ENCODE measurements at regions not wholly inside any gene's neighbourhood (a gene's known extent, or its start where the extent isn't known, plus 50 kb on each side); places are given as distances from the start of the nearest gene placed in this dataset.
A peak's percentile ranks its signal among the peaks of the same experiment; 100 is the strongest.

DNA sequence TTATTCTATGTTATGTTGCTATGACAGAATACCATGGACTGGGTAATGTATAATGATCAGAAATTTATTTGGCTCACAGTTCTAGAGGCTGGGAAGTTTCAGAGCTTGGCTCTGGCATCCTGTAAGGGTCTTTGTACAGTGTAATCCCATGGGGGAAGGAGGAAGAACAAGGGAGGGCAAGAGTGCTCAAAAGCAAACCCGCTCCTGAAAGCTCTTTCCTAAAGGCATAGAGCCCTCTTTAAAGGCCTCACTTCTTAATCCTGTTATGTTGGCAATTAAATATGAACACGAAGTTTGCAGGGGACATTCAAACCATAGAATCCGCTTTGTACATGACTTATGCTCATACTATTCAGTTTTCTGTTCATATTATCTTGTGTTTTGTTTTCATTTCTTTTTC is 191.3 kb upstream of the CTSO start:
- no peak overlapping the region for H3K4me3 ChIP-seq (ENCODE audit: low read length)
- no peak for DNase-seq
- no peaks in the 10 kb centered on the region for H3K4me1 ChIP-seq (ENCODE audit: control insufficient read depth, insufficient read depth, low read length)
- no peak overlapping the region for H3K27ac ChIP-seq (ENCODE audit: low read length)
- H3K27me3 ChIP-seq (ENCODE audit: control insufficient read depth, insufficient read depth, low read length), result no peaks in the 10 kb centered on the region
- no CpG with 5 or more reads among the region's 3 CpGs for WGBS (ENCODE audit: insufficient coverage)
- H3K9me3 ChIP-seq (replicated peaks; ENCODE audit: control insufficient read depth, low read depth, low read length), result no peaks in the 10 kb centered on the region
- no peaks in the 10 kb centered on the region for H3K36me3 ChIP-seq (ENCODE audit: control insufficient read depth, insufficient read depth, low read length)

DNA sequence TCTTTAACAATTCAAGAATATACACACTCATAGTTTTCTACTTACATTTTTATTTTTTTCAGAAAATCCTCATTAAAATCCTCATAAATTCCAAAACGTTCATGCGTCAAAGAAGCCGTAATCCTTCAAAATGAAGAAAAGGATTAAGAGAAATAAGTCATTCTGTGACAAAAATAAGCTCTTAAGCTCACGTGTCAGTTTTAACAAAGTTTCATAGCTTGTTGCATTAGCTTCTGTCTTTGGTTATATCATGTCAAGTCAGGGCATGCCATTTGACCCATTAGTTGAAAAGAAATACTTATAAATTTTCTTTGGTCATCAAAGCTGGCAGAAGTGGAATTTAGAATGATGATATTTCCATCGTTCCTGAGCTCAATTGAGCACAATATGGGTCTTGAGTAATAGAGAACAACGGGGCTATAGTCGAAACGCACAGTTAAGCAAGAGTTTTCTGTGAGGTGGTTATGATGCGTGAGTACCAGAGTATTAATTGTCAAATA is 185.2 kb upstream of the CTSO start:
- Histone ChIP-seq H3K9me3 (replicated peaks; ENCODE audit: control insufficient read depth, low read depth, low read length) (no peaks in the 10 kb centered on the region), H3K4me3 (ENCODE audit: low read length) (no peak overlapping the region), H3K36me3 (ENCODE audit: control insufficient read depth, insufficient read depth, low read length) (no peaks in the 10 kb centered on the region), H3K4me1 (ENCODE audit: control insufficient read depth, insufficient read depth, low read length) (peaks cover 8% of the 10 kb centered on the region), H3K27ac (ENCODE audit: low read length) (no peak overlapping the region), H3K27me3 (ENCODE audit: control insufficient read depth, insufficient read depth, low read length) (no peaks in the 10 kb centered on the region)
- WGBS (ENCODE audit: insufficient coverage), result 33% methylated on average over 1 of the region's 9 CpGs
- no peak for DNase-seq

DNA sequence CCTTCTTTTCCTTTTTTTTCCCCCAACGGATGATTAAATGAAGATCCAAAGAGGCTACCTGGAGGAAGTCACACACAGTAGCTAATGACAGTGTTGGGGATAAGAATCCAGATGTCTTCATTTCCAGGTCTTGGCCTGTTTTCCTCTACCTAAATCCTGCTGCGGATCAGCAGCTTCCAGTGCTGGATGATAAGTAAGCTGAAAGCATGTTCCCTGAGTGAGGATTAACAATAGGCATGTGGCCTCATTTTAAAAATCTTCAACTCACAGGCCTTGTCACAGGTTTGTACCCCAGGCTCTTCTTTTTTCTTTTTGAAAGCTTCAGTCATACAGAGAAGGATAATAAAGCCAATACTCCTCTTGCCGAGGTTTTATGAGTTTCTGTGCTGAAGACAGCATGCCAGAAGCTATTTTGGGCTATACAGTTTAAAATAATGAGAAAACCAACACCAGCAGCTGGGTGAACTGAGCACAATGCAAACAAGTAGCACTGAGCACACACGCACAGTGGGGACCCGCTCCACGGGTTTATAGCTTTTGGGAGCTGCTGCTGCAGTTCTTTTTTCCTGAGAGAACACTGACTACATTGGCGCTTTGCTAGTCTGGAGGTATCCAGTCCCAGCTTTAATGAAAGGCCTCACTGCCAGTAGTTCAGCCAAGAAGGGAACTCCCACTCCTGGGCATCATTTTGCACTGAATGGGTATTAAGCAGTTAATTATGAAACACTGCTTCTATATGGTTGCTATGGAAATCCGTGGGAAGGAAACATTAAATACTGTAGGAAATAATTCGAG is 184.2 kb upstream of the CTSO start:
- no peaks in the 10 kb centered on the region for H3K9me3 ChIP-seq (replicated peaks; ENCODE audit: control insufficient read depth, low read depth, low read length)
- H3K36me3 ChIP-seq (ENCODE audit: control insufficient read depth, insufficient read depth, low read length), result no peaks in the 10 kb centered on the region
- H3K4me1 ChIP-seq (ENCODE audit: control insufficient read depth, insufficient read depth, low read length), result peaks cover 8% of the 10 kb centered on the region
- WGBS (ENCODE audit: insufficient coverage), result 37% methylated on average over 4 of the region's 9 CpGs
- H3K27me3 ChIP-seq (ENCODE audit: control insufficient read depth, insufficient read depth, low read length), result no peaks in the 10 kb centered on the region
- no peak overlapping the region for H3K4me3 ChIP-seq (ENCODE audit: low read length)
- peak overlapping the region; percentile 25 for H3K27ac ChIP-seq (ENCODE audit: low read length)
- DNase-seq, result peak; percentile 69

DNA sequence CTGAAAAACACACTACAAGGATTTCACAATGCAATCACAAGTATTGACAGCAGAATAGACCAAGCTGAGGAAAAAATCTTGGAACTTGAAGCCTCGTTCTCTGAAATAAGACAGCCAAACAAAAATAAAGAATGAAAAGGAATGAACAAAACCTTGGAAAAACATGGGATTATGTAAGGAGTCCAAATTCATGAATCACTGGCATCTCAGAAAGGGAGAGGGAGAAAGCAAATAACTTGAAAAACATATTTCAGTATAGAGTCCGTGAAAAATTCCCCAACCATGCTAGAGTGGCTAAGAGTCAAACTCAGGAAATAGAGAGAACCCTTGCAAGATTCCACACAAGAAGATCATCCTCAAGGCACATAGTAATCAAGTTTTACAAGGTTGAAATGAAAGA is 178.5 kb upstream of the CTSO start:
- Histone ChIP-seq H3K4me3 (ENCODE audit: low read length) (no peak overlapping the region), H3K9me3 (replicated peaks; ENCODE audit: control insufficient read depth, low read depth, low read length) (no peaks in the 10 kb centered on the region), H3K27ac (ENCODE audit: low read length) (no peak overlapping the region), H3K36me3 (ENCODE audit: control insufficient read depth, insufficient read depth, low read length) (no peaks in the 10 kb centered on the region), H3K4me1 (ENCODE audit: control insufficient read depth, insufficient read depth, low read length) (no peaks in the 10 kb centered on the region), H3K27me3 (ENCODE audit: control insufficient read depth, insufficient read depth, low read length) (no peaks in the 10 kb centered on the region)
- WGBS (ENCODE audit: insufficient coverage), result no CpG with 5 or more reads among the region's 2 CpGs
- DNase-seq, result no peak

DNA sequence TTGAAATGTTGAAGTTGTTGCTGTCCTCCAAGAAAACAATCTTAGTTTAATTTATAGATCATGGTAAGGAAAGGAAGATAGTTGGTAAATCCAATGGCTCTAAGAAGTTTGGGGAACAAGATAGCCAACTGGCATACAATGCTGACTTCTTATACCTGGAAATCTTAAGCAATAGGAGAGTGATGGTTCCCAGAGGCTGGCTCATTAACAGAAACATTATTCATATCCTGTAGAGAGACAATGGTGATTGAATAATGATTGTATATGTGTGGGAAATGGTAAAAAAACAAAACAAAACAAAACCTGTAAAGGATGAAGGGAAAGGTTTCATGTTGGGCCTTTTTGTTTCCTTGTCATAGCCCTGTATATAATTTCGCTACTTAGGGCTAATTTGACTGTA is 174.9 kb upstream of the CTSO start:
- Histone ChIP-seq H3K36me3 (ENCODE audit: control insufficient read depth, insufficient read depth, low read length) (no peaks in the 10 kb centered on the region), H3K4me3 (ENCODE audit: low read length) (no peak overlapping the region), H3K4me1 (ENCODE audit: control insufficient read depth, insufficient read depth, low read length) (no peaks in the 10 kb centered on the region), H3K27me3 (ENCODE audit: control insufficient read depth, insufficient read depth, low read length) (no peaks in the 10 kb centered on the region), H3K9me3 (replicated peaks; ENCODE audit: control insufficient read depth, low read depth, low read length) (peaks cover 2% of the 10 kb centered on the region), H3K27ac (ENCODE audit: low read length) (no peak overlapping the region)
- no CpG with 5 or more reads among the region's 1 CpG for WGBS (ENCODE audit: insufficient coverage)
- DNase-seq, result no peak

DNA sequence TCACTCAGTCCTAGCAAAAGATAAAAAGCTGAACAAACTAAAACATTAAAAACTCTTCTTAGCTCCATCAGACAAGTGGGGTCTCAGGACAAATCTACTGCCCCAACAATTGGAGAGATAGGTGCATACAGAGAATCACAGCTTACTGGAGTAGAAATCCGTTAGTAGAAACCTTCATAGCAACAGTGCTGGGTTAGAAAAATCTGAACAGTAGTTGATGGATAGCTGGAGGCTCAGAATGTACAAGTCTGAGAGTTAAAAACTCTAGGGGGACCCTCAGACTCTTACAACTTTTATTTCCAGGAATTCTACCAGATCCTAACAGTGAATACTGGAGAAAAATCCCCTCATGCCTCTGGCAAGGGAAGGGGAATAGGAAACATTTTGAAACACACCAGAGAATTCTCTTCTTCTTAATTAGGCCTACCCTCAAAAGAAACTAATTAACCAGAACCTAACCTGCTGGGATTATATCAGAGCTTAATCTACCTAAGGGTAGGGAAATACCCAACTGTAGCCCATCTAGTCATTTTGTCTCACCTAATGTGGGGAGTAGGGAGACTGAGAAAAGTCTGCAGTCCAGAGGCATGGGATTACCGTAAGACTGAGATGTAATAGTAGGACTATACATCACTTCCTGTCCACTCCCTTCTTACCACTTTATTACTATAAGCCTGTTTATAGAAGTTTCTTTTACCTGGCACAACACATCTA is 165.0 kb upstream of the CTSO start:
- peak; percentile 30 for DNase-seq
- no peak overlapping the region for H3K27ac ChIP-seq (ENCODE audit: low read length)
- H3K9me3 ChIP-seq (replicated peaks; ENCODE audit: control insufficient read depth, low read depth, low read length), result no peaks in the 10 kb centered on the region
- WGBS (ENCODE audit: insufficient coverage), result no CpG with 5 or more reads among the region's 2 CpGs
- H3K4me3 ChIP-seq (ENCODE audit: low read length), result no peak overlapping the region
- H3K4me1 ChIP-seq (ENCODE audit: control insufficient read depth, insufficient read depth, low read length), result peaks cover 6% of the 10 kb centered on the region
- no peaks in the 10 kb centered on the region for H3K27me3 ChIP-seq (ENCODE audit: control insufficient read depth, insufficient read depth, low read length)
- H3K36me3 ChIP-seq (ENCODE audit: control insufficient read depth, insufficient read depth, low read length), result no peaks in the 10 kb centered on the region

DNA sequence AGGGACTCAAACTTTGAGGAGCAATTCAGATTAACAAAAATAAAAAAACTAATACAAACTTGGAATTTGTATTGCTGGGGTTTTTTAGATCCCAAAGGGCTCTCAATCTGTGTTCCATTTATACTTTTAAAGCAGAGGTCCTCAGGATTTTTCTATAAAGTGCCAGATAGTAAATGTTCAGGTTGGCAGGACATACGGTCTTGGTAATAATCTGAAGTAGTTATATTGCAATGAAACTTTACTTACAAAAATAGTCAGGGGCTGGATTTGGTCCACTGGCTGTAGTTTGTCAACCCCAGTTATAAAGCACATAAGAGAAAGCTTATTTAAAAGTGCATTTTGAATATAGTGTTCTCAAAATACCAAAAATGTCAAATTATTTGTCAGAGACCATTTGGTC is 164.1 kb upstream of the CTSO start:
- Histone ChIP-seq H3K9me3 (replicated peaks; ENCODE audit: control insufficient read depth, low read depth, low read length) (no peaks in the 10 kb centered on the region), H3K4me3 (ENCODE audit: low read length) (no peak overlapping the region), H3K27ac (ENCODE audit: low read length) (no peak overlapping the region), H3K27me3 (ENCODE audit: control insufficient read depth, insufficient read depth, low read length) (no peaks in the 10 kb centered on the region), H3K4me1 (ENCODE audit: control insufficient read depth, insufficient read depth, low read length) (peaks cover 6% of the 10 kb centered on the region), H3K36me3 (ENCODE audit: control insufficient read depth, insufficient read depth, low read length) (no peaks in the 10 kb centered on the region)
- no CpG with 5 or more reads among the region's 1 CpG for WGBS (ENCODE audit: insufficient coverage)
- DNase-seq, result peak; percentile 64

DNA sequence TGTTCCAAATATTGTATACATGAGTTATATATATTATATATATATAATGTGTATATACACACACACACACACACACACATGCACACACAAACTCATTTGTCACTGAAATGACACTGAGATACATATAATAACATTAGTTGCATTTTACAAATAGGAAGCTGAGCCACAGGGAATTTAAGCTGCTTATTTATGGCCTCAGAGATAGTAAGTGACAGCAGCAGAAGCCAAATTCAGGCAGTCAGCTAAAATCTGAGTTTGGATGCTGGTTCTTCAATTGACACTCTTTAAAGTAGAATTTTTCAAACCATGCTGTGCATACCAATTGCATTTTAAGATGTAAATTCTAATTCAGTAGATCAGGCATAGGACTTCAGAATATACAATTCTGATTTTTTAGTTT is 163.3 kb upstream of the CTSO start:
- no peak overlapping the region for H3K4me3 ChIP-seq (ENCODE audit: low read length)
- DNase-seq, result peak; percentile 40
- H3K9me3 ChIP-seq (replicated peaks; ENCODE audit: control insufficient read depth, low read depth, low read length), result no peaks in the 10 kb centered on the region
- H3K36me3 ChIP-seq (ENCODE audit: control insufficient read depth, insufficient read depth, low read length), result no peaks in the 10 kb centered on the region
- H3K4me1 ChIP-seq (ENCODE audit: control insufficient read depth, insufficient read depth, low read length), result peaks cover 6% of the 10 kb centered on the region
- no peaks in the 10 kb centered on the region for H3K27me3 ChIP-seq (ENCODE audit: control insufficient read depth, insufficient read depth, low read length)
- no peak overlapping the region for H3K27ac ChIP-seq (ENCODE audit: low read length)

DNA sequence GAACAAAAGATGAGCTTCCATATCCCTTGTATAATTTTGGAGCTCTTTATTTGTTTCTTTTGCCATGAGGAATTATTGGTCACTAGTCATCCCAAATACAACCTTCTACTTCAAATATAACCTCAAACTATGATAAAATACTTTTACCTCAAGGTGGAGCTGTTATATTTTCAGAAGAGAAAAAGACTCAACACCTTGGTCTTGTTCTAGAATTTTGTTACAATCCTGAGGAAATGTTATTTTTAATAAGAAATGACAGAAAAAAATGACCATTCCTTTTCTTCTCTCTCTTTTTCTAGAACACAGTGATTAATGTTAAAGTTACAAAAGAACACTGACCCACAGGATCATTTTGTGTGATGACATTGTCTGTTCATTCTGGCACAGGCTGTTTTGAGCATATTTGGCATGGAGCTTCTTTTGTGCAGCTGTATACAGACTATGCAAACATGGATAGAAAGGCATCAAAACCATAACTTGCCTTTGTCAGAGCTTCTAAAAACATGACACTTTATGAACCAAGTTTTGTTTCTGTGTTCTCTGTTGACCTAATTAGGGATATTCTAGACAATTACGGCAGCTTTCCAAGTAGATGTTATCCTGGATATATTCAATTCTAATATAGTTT is 159.6 kb upstream of the CTSO start:
- Histone ChIP-seq H3K36me3 (ENCODE audit: control insufficient read depth, insufficient read depth, low read length) (no peaks in the 10 kb centered on the region), H3K27ac (ENCODE audit: low read length) (peak overlapping the region; percentile 37), H3K4me1 (ENCODE audit: control insufficient read depth, insufficient read depth, low read length) (peaks cover 18% of the 10 kb centered on the region), H3K4me3 (ENCODE audit: low read length) (no peak overlapping the region), H3K27me3 (ENCODE audit: control insufficient read depth, insufficient read depth, low read length) (no peaks in the 10 kb centered on the region), H3K9me3 (replicated peaks; ENCODE audit: control insufficient read depth, low read depth, low read length) (no peaks in the 10 kb centered on the region)
- peak; percentile 82 for DNase-seq
- WGBS (ENCODE audit: insufficient coverage), result no CpG with 5 or more reads among the region's 1 CpG

DNA sequence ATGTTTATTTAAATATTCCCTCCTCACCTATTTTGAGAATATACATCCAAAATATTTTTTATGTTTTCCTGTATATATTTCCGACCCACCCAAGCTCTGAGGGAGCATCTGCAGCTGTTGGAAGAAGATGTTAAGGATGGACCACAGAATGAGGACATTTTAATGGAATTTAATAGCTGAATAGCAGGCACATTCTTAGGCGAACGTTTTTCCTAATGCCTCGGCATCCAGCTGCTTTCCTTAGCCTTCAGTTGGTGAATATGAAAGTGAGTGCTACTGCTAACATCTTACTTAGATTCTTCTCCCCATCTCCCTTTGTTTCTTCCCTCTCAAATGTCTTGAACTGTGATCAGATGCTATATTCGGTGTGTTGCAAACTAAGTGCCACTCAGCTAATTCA is 158.0 kb upstream of the CTSO start:
- WGBS (ENCODE audit: insufficient coverage), result 43% methylated on average over 1 of the region's 5 CpGs
- H3K27ac ChIP-seq (ENCODE audit: low read length), result peak overlapping the region; percentile 62
- no peaks in the 10 kb centered on the region for H3K27me3 ChIP-seq (ENCODE audit: control insufficient read depth, insufficient read depth, low read length)
- H3K9me3 ChIP-seq (replicated peaks; ENCODE audit: control insufficient read depth, low read depth, low read length), result no peaks in the 10 kb centered on the region
- H3K4me3 ChIP-seq (ENCODE audit: low read length), result no peak overlapping the region
- H3K4me1 ChIP-seq (ENCODE audit: control insufficient read depth, insufficient read depth, low read length), result peaks cover 18% of the 10 kb centered on the region
- H3K36me3 ChIP-seq (ENCODE audit: control insufficient read depth, insufficient read depth, low read length), result no peaks in the 10 kb centered on the region
- peak; percentile 77 for DNase-seq

All from muscle of leg (tissue), 3 donors.